Fibroblast of skin of right quadriceps (primary cell): ENCODE measurements at regions not wholly inside any gene's neighbourhood (a gene's known extent, or its start where the extent isn't known, plus 50 kb on each side); places are given as distances from the start of the nearest gene placed in this dataset.
A peak's percentile ranks its signal among the peaks of the same experiment; 100 is the strongest.

ENCODE experiments used
- DNase-seq: peaks from one replicate; pipeline ENCODE4 v3.0.0-alpha.2; 2013

- DNase-seq: no peak
Measured at GRCh38 chr6:88377976-88378568, 211.9 kb upstream of the CNR1 start.

- DNase-seq: peak; percentile 51
Measured at GRCh38 chr6:88376768-88377387, 210.7 kb upstream of the CNR1 start.

GRCh38 chr6:88376197-88376596 lies 210.1 kb upstream of the CNR1 start:
- no peak for DNase-seq

GRCh38 chr6:88374553-88374952 lies 208.4 kb upstream of the CNR1 start:
- DNase-seq: no peak

- no peak for DNase-seq
Measured at GRCh38 chr6:88371480-88371879, 205.3 kb upstream of the CNR1 start.

GRCh38 chr6:88370127-88370710 lies 204.1 kb upstream of the CNR1 start:
- DNase-seq: no peak

GRCh38 chr6:88369262-88369661 lies 203.1 kb upstream of the CNR1 start:
- DNase-seq: no peak

- peak; percentile 38 for DNase-seq
Measured at GRCh38 chr6:88368071-88368787, 202.1 kb upstream of the CNR1 start.

GRCh38 chr6:88367248-88367647 lies 201.1 kb upstream of the CNR1 start:
- DNase-seq: no peak

GRCh38 chr6:88366672-88367071 lies 200.5 kb upstream of the CNR1 start:
- no peak for DNase-seq

GRCh38 chr6:88365656-88366055 lies 199.5 kb upstream of the CNR1 start:
- no peak for DNase-seq

- no peak for DNase-seq
Measured at GRCh38 chr6:88365230-88365629, 199.1 kb upstream of the CNR1 start.

- DNase-seq: no peak
Measured at GRCh38 chr6:88361754-88362153, 195.6 kb upstream of the CNR1 start.

- no peak for DNase-seq
Measured at GRCh38 chr6:88361298-88361697, 195.2 kb upstream of the CNR1 start.

GRCh38 chr6:88360203-88360797 lies 194.2 kb upstream of the CNR1 start:
- peak; percentile 24 for DNase-seq

- no peak for DNase-seq
Measured at GRCh38 chr6:88359530-88360202, 193.5 kb upstream of the CNR1 start.

- no peak for DNase-seq
Measured at GRCh38 chr6:88358846-88359245, 192.7 kb upstream of the CNR1 start.

- no peak for DNase-seq
Measured at GRCh38 chr6:88349511-88349910, 183.4 kb upstream of the CNR1 start.

GRCh38 chr6:88342336-88342735 lies 176.2 kb upstream of the CNR1 start:
- DNase-seq: no peak

- DNase-seq: no peak
Measured at GRCh38 chr6:88339761-88340160, 173.6 kb upstream of the CNR1 start.

- DNase-seq: no peak
Measured at GRCh38 chr6:88321306-88321705, 155.2 kb upstream of the CNR1 start.

GRCh38 chr6:88311561-88311960 lies 145.4 kb upstream of the CNR1 start:
- no peak for DNase-seq

- no peak for DNase-seq
Measured at GRCh38 chr6:88304520-88304919, 138.4 kb upstream of the CNR1 start.
